HG03521 (cell line): ENCODE measurements at regions not wholly inside any gene's neighbourhood (a gene's known extent, or its start where the extent isn't known, plus 50 kb on each side); places are given as distances from the start of the nearest gene placed in this dataset.

Source experiments
- ATAC-seq: cut with Tn5 transposase; IDR thresholded peaks from one replicate; pipeline ENCODE4 v1.9.1; 2021; ENCODE audit warnings: mild to moderate bottlenecking, moderate library complexity; ENCODE audit not compliant: unreplicated experiment

DNA sequence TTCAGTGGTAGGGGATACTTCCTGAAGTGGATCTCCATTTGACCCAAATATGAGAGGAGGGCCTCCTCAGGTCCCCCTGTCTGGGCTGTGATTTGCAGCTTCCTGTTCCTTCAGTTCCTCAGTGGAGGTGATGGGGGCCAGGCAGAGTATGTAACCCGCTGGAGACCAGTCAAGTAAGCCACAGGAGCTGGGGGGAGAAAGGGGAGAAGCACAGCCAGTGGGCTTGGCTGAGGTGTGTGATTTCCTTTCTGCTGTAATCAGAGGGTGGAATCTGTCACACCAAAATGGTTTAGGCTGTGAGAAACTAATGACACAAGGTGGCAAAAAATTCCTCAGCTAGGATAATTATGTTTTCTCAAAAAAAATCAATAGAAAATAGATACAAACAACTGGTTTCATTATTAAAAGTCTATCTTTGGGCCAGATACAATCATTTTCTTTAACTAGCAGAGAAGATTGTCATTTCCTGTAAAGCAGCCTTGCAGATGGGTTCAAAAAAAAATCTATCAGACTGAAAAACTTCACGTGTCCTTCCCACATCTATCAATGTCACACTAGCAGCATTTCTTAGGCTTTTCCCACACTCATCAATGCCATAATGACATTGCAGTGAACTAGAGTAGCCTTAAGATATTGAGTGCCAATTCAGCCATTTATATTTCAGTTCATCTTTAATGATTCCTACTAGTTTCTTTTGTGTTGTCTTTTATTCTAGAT is 1660.3 kb downstream of the EFNB2 start:
- ATAC-seq: no peak

DNA sequence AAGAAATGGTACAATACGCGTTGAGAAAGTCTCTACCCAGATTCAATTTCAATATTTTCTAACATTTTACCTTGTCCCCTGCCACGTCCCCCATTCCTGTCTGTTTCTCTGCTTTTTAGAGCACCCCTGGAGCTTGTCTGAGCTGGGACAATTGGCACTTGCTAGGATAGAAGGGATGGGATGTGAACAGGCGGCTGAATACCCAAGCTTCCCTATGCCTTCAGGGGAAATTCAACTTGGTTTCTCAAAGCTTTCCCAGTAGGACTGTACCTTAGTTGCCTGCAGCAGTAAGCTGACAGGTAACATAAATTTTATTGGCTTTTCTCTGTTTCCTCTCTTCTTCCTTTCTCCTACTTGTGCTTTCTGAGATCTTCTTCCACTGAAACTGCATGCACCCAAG is 1663.3 kb downstream of the EFNB2 start:
- ATAC-seq: no peak

DNA sequence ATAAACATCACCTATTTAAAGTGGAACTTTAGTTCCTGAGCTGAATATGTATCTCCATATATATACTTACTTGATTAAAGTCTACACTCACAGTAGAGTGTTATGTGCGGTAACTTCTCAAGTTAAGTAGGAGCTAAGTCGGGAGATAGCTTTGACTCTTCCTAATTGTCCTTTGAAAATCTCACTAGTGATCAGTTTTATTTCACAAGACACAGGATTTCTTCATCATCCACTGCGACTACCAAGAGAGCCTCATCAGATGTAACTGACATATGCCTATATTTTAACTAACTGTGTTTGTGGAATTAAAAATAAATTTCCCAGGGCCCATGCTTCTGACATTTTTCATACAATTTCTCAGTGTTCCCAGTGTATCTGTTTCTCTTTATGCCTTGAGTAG is 1664.0 kb downstream of the EFNB2 start:
- no peak for ATAC-seq

DNA sequence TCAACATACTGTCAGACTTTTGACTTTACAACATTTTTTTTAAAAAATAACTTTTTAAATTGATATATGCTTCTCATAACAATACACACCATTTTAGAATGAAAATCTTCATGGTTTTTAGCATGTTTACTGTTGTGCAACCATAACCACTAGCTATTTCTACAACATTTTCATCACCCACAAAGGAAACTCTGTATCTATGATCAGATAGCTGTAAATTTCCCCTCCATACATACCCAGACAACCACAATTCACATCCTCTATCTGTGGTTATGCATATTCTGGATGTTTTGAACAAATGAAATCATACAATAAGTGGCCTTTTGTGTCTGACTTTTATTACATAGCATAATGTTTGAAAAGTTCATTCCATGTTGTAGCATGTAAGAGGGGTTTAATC is 1666.0 kb downstream of the EFNB2 start:
- no peak for ATAC-seq

DNA sequence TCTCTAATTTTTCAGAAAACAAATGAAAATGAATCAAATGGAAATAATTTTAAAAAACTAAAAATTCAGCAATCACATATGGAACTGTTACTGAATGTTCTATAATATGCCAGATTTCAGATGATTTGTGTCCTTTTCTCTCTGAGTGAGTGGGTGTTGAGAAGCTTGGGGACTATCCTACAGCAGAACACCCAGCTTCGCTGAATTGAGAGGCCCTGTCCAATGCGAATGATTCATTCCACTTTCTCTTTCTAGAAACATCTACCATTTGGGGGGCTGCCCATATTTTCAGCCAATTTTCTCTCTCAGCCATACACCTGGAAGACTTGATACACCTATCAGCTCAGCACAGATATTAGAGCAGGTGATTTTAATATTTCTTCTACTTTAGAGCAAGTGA is 1666.7 kb downstream of the EFNB2 start:
- no peak for ATAC-seq

DNA sequence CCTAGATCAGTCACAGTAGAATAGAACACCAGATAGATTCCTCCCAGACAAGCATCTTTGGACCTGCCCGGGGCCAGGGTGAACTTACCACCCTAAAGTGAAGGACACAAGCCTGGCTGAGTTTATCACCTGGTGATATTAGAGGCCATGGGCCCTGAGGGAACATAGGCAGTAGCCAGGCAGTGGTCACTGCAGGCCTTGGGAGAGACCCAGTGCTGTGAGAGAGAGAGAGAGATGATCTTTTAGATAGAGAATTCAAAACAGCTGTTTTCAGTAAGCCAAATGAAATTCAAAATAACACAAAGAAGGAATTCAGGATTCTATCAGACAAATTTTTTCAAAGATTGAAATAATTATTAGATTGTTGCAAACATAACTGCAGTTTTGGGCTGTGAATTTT is 1679.9 kb downstream of the EFNB2 start:
- no peak for ATAC-seq

DNA sequence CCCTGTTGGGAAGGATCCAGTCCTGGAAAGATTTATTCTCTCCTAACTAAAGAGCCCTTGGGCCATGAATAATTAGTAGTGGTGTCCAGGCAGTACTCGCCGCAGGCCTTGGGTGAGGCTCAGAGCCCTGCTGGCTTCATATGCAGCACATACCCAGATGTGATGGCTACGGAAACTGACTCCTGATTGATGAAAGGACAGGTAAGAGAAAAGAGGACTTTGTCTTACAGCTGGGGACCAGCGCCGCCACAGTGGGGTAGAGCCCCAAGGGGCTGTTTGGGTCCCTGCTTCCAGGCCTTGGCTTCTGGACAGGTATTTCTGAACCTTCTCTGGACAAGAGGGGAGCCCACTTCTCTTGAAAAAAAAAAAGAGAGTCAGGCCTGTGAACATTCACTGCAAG is 1680.8 kb downstream of the EFNB2 start:
- ATAC-seq: no peak

DNA sequence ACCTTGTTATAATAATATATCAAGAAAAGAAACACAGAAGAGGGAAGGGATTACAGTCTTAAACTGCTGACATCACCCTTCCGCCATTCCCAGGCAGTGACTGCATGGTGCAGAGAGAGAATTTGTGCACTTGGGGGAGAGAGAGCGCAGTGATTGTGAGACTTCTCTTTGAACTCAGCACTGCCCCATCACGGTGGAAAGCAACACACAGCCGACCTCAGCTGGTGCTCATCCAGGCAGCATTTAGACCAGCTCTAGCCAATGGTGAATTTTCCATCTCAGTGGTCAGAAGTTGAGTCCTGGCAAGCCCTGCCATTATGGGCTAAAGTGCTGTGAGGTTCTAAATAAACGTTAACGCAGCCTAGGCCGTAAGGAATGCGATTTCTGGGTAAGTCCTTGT is 1681.5 kb downstream of the EFNB2 start:
- ATAC-seq: no peak

DNA sequence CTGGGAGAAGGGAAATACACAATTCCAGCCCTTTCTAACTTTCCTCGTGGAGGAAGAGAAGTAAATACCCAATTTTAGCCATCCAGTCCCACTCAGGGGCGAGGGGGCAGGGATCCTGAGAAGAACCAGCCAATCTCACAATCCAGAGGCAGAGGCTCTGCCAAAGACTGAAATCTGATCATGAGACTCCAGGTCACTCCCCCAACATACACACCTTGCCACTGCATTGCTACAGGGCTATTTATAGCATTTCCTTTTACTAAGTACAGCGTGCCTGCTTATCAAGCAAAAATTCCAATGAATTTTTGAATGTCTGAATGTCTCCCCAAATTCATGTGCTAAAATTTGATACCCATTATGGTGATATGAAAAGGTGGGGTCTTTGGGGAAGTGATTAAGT is 1687.5 kb downstream of the EFNB2 start:
- ATAC-seq: no peak

DNA sequence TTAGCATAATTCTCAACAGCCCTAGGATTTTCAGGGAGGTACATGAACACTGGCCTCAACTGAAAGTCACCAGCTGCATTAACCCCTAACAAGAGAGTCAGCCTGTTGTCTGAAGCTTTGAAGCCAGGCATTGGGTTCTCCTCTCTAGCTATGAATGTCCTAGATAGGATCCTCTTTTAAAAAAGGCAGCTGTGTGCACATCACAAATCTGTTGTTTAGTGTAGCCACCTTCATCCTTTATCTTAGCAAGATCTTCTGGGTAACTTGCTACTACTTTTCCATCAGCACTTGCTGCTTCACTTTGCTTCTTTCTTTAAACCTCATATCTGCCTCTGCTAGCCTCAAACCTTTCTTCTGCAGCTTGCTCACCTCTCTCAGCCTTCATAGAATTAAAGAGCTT is 1692.1 kb downstream of the EFNB2 start:
- no peak for ATAC-seq

DNA sequence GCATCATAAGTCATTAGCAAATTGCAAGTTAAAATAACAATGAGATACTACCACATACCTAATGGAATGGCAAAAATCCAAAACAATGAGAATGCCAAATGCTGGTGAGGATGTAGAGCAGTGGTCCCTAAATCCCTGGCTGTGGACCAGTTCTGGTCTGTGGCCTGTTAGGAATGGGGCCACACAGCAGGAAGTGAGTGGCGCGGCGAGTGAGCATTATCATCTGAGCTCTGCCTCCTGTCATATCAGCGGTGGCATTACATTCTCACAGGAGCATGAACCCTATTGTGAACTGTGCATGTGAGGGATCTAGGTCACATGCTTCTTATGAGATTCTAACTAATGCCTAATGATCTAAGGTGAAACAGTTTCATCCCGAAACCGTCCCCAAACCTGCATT is 1694.4 kb downstream of the EFNB2 start:
- ATAC-seq: no peak

DNA sequence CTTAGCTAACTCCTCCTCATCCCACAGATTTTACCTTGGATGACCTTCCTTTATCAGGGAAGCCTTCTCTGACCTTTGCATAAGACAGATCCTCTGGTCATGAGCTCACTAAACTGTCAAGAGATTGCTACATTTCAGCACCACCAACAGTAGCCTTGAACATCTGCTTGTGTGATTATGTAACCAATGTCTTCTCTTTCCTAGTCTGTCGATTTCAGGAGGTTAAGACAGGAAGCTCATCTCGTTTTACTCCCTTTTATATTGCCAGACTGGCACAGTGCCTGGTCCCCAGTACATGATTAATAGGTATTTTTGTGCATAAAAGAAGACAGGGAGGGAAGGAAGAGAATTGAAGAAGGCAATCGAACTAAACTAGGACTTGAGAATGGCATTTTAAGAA is 1697.7 kb downstream of the EFNB2 start:
- ATAC-seq: no peak

DNA sequence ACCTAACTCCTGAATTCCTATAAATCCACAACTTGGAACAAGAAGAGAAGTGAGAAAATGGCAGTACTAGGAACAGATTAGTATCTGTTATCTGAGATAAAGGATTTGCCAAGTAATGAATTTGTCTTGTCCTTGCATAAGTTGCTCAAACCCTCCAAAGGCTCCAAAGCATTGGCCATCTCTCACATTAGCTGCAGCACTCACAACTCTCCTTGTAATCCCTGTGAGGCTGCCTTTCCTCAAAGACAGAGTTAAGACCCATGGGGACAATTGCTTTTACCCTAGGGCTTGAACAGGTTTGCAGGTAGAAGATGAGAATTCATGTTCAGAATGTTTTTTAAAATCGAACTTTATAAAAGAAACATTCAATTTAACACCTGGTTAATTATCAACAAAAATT is 1702.2 kb downstream of the EFNB2 start:
- no peak for ATAC-seq

DNA sequence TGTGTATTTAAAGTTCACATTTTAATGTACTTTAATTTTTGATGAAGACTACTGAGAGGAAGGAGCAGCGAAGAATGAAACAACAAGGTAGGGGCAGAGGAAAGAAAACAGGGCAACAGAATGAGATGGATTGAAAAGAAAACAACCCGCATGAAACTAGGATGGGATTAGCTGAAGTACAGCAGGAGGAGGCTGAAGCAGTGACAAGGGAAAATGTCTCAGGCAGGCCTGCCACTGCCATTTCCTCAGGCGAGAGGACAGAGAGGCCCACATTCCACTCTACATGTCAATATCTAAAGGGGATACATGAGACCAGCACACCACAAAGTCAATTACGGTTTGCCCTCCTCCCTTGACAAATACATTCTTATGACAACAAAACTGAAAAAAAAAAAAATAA is 1703.2 kb downstream of the EFNB2 start:
- no peak for ATAC-seq

DNA sequence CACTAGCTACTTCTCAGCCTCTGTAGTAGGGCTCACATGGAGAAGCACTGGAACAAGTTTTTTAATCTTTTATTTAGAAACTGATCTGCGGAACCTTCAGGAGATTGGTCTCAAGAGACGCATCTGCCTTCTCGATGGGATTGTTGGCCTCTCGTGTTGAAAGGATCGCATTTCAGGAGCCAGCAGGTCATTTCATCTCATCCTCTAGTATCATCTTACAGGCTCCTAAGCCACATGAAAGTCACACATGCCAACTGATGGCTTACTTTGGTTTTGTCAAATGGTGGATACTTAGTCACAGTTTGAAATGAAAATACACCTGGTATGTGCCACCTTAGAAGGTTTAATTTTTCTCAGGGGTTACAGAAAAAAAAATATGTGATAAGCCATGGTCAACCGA is 1703.6 kb downstream of the EFNB2 start:
- ATAC-seq: no peak

DNA sequence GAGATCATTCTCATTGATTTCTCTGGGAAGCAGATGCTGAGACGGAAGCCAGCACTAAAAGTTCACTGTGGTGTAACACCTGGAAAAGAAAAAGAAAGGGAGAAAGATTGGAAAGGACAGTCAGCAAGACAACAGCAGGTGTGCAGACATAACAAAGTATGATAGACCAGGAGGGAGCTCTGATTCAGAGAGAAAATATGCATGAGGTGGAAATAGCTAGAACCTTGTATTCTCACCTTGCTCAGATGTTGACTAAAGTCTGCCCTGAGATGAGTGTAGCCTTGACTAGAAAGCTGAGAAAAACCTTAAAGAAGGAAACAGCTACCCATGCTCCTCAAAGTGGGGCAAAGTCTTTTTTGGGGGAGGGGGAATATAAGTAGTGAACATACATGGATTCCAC is 1711.8 kb downstream of the EFNB2 start:
- no peak for ATAC-seq

DNA sequence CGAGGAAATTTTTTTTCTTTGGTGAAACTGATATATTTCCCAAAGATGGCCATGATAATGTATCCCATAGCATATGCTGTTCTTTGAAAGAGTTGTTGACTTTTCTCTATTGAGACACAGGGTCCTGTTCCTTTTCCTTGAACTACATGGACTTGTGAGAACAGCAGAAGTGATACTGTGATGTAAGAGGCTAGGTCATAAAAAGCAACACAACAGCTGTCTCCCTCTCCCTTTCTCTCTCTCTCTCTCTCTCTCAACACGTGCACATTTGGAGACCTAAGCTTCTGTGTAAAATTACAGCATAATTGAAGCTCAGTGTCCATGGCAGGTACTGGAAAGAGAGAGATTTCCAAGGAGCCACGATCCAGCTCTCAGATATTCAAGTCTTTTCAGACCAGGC is 1712.4 kb downstream of the EFNB2 start:
- ATAC-seq: no peak

DNA sequence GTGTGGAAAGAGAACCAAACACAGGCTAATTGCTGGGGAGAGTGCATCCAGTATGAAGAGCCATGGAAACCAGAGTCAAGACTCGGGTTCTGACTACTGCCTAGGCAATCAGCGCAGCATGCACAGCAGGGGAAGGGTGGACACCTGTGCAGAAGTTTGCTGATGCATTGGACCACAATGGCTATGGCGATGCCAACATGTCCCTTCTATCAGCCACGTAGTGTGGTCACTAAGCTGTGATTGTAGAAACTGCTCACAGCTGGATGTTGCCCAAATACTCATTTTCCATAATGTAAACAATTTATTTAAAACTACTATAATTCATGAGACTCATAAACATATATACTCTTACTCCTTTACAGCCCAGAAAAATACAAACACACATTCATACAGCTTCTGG is 1718.2 kb downstream of the EFNB2 start:
- no peak for ATAC-seq

DNA sequence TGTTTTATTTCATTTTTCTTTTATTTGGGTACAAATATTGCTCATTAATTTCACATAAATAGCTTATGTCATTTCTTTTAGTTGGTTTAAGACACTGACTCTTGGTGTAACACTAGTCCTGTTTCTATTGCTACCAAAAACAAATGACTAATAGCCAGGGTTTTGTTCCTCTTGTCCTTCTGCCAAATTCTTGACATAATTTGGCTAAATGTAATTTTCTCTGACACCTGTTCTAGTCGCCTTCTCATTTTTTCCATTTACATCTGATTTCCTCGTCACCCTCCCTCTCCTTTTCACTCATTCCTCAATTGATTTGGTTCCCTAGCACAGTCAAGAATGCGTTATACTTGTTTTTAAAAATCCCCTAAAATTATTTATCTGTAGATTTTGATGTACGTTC is 1718.7 kb downstream of the EFNB2 start:
- ATAC-seq: no peak

DNA sequence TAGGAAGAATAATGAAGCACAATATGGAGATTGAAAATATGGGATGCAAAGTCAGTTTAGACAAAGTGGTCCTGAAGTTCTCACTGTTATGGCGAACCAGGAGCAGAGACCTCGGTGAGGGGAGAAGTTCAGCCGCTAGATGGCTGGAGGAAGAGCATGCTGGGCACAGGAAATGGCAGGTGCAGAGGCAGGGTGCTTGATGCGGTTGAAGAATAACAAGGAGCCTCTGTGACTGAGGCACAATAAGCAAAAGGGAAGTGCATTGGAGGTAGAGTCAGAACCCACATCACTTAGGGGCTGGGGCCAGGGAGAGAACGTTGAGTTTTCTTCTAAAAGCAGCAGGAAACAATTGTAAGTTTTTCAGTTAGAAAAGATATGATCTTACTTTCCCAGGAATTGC is 1725.2 kb downstream of the EFNB2 start:
- ATAC-seq: no peak

DNA sequence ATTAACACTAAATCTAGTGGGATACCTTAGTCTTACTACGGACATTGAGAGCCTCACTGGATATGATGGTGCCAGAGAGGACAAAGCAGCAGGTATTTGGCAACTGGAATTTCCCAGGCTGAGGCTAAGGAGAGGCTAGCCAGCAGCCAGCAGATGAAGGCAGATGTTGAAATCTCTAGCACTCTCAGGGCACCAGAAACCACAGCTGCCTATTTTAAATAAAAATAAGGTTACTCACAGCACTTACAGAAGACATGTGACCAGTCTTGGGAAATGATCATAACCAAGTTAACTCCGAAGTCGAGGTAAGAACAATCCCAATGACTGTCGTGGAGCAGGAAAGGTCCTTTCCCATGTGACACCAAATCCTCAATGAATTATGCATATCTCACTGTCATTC is 1726.0 kb downstream of the EFNB2 start:
- no peak for ATAC-seq

DNA sequence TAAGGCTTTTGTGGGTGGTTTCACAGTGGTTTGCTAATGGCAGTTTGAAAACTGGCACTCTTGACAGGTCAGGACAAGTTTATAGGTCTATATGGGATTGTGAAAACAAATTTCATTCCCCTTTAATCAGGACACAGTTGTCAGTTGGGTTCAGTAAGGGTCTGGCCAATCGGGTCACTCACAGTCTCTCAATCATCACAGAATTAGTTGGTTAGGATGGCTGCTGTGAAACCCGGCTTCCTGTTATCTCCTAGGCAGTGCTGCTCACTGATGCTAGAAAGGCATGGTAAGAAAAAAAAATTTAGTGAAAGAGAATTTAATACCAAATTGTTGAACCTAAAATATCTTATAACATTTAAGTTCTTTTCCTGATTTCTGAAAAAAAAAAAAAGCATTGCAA is 1730.1 kb downstream of the EFNB2 start:
- no peak for ATAC-seq

DNA sequence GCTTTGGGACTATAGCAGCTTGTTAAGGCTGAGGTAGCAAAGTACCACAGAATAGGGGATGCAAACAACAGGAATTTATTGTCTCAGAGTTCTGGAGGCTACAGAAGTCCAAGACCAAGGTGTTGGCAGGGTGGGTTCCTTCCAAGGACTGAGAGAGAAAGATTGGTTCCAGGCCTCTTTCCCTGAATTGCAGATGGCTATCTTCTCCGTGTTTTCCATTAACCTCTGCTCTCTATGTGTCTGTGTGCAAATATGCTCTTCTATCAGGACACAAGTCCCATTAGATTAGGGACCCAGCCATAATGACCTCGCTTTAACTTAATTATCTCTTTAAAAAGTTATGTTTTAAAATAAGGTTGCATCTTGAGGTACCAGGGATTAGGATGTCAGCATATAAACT is 1732.9 kb upstream of the SLC10A2 start:
- no peak for ATAC-seq

DNA sequence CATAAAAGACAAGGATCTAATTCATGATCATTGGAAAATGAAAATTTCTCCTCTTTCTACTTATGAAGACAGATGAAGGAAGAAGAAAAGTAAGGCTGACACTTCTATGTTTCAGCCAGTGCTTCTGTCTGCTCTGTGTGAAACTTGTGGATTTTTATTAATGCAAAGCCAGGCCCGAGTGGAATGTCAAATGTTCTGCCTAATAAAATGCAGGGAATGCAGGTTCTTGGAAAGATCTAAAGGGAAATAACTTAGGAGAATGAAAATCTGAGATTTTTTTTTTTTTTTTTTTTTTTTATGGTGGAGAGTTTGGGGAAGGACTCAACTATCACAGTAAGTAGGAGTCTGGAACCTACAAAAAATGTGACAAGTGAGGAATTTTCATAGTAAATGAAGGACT is 1732.3 kb upstream of the SLC10A2 start:
- ATAC-seq: no peak
